BJ (cell line): ENCODE measurements at regions not wholly inside any gene's neighbourhood (a gene's known extent, or its start where the extent isn't known, plus 50 kb on each side); places are given as distances from the start of the nearest gene placed in this dataset.

Experiments used
- CTCF ChIA-PET: fragments of 350-600 bp; formaldehyde crosslinking; extraction: SDS; loops from one replicate; lab custom pipeline; 2021; ENCODE audit warnings: antibody characterized with exemption, inconsistent platforms; lab: Yijun Ruan, JAX
- POLR2A ChIA-PET: fragments of 300-600 bp; sonication (Branson Sonifier 250); formaldehyde crosslinking; extraction: SDS; loops from one replicate; lab custom pipeline; 2021; ENCODE audit warnings: antibody characterized with exemption; lab: Charles Lee
- DNase-seq: peaks from one replicate; pipeline ENCODE4 v3.0.0-alpha.2; 2011; ENCODE audit warnings: low read depth
- H3K27me3 ChIP-seq: 2 replicates; pipeline ENCODE4 v1.6.0; 2011; ENCODE audit warnings: low read length; ENCODE audit not compliant: control insufficient read depth, insufficient read depth
- H3K36me3 ChIP-seq: 2 replicates; pipeline ENCODE4 v1.5.1; 2011; ENCODE audit warnings: low read length; ENCODE audit not compliant: control insufficient read depth, insufficient read depth
- H3K4me3 ChIP-seq: 2 replicates; pipeline ENCODE4 v1.5.1; 2011; ENCODE audit warnings: low read depth, mild to moderate bottlenecking, control low read depth, low read length
- TF ChIP-seq, protein P1 (sequence below): IDR thresholded peaks from 2 replicates; pipeline ENCODE4 v1.5.1; 2011; ENCODE audit warnings: low read depth, mild to moderate bottlenecking, control low read depth, inconsistent platforms, low read length, moderate library complexity; ENCODE audit not compliant: insufficient read depth

DNA sequence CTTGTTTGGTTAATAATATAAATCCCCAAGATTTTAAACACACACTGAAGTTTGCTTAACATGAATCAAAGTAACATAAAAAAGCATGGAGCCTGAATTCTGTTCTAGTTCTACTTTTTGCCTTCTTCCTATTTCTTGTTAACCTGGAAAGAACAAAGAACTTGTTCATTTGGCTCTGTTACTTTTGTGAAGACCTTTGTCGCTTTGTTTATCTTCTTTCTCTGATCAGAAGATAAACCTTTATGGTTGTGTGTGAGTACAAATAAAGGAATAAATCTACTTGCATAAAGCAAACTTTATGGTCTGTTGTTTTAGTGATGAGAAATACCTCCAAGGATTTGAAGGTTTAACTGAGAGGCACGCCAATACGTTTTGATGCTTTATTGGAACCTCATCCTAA, 210.1 kb upstream of the SATB1 start:
- no peaks in the 10 kb centered on the region for H3K27me3 ChIP-seq
- no peaks in the 10 kb centered on the region for H3K36me3 ChIP-seq
- TF ChIP-seq, protein P1, sequence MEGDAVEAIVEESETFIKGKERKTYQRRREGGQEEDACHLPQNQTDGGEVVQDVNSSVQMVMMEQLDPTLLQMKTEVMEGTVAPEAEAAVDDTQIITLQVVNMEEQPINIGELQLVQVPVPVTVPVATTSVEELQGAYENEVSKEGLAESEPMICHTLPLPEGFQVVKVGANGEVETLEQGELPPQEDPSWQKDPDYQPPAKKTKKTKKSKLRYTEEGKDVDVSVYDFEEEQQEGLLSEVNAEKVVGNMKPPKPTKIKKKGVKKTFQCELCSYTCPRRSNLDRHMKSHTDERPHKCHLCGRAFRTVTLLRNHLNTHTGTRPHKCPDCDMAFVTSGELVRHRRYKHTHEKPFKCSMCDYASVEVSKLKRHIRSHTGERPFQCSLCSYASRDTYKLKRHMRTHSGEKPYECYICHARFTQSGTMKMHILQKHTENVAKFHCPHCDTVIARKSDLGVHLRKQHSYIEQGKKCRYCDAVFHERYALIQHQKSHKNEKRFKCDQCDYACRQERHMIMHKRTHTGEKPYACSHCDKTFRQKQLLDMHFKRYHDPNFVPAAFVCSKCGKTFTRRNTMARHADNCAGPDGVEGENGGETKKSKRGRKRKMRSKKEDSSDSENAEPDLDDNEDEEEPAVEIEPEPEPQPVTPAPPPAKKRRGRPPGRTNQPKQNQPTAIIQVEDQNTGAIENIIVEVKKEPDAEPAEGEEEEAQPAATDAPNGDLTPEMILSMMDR, result no peak
- POLR2A ChIA-PET, result no interaction called here
- CTCF ChIA-PET, result no interaction called here
- no peak overlapping the region for H3K4me3 ChIP-seq
- no peak for DNase-seq

DNA sequence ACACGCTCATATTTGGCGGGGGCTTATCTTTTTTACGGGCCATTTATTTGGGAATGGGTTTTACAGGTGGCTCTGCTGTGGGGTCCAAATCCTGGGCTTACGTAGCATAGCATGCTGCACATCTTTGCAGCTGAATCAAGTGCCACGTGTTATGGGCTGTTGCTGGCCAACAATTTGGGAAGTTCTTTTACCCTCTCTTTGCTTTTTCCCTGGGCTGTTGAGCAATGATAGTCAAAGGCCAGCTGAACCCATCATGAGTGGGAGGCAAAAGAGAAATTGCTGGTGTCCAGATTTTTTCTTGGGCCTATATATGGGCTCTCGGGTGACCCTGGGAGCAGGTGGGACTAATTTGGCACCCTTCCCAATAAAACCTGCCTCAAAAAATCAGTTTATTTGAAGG, 209.3 kb upstream of the SATB1 start:
- Histone ChIP-seq H3K4me3 (no peak overlapping the region), H3K36me3 (no peaks in the 10 kb centered on the region), H3K27me3 (no peaks in the 10 kb centered on the region)
- no peak for DNase-seq
- CTCF ChIA-PET, result no interaction called here
- TF ChIP-seq, protein P1, result no peak
- POLR2A ChIA-PET, result no interaction called here

DNA sequence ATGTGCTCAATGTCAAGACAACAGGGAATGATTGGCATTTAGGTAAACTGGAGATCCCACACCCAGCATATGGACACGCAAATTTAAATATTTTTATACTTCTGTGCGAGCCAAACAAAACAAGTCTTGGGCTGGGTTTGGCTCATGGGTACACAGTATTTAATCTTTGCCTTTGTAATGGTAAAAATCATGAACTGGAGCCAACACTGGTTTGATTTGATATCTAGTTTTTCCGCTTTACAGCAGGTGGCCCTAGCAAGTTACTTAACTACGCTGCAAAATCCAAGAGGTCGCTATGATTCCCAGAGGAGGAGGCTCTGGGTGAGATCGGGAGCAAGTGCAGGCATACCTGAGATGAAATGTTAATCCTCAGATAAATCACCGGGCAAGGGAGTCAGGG, 207.9 kb upstream of the SATB1 start:
- Histone ChIP-seq H3K4me3 (no peak overlapping the region), H3K27me3 (no peaks in the 10 kb centered on the region), H3K36me3 (no peaks in the 10 kb centered on the region)
- TF ChIP-seq, protein P1, result no peak
- ChIA-PET POLR2A (no interaction called here), CTCF (no interaction called here)
- DNase-seq, result no peak

DNA sequence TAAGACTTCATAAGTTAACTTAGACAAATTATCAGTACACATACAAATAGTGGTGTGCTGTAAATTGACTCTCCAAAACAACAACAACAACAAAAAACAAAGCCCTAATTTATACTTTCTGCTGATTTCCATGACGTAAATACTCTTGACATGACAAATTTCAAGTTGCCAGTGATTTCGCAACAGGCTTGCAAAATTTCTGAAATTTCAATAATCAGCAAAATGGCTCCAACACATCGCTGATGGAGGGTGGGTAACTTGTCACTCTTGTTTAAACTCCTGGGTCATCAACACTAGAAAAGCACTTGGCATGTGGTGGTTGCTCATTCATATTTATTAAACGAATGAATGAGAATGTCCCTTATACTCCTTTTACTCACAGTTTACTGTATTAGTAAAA, 205.2 kb upstream of the SATB1 start:
- no peak overlapping the region for H3K4me3 ChIP-seq
- POLR2A ChIA-PET, result no interaction called here
- no peak for DNase-seq
- H3K27me3 ChIP-seq, result no peaks in the 10 kb centered on the region
- CTCF ChIA-PET, result no interaction called here
- TF ChIP-seq, protein P1, result no peak
- H3K36me3 ChIP-seq, result no peaks in the 10 kb centered on the region

DNA sequence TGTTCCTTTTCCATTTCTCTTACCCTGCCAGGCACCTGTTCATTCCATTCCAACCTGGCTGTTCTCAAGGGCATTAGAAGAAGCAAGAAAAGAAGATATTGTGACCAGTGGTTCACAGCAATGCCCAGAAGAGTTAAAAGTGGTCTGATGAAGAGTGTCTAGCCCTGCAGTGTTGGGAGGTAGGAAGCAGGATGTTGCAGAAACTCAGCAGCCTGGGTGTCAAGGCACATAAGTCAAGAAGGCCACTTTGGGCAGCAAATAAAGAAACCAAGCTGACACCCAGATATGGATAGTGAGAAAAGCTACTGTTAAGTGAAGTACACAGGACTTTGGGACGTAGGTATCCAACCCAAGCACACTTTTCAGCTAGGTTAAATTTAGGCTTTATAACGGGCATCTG, 199.9 kb upstream of the SATB1 start:
- CTCF ChIA-PET, result interaction anchor here (0.6 kb wide), 1 partner anchor 15 kb away, joined by 3 read pairs; no protein-coding TSS in a partner anchor
- no peak for DNase-seq
- TF ChIP-seq, protein P1, result no peak
- H3K27me3 ChIP-seq, result no peaks in the 10 kb centered on the region
- no peaks in the 10 kb centered on the region for H3K36me3 ChIP-seq
- POLR2A ChIA-PET, result no interaction called here
- H3K4me3 ChIP-seq, result no peak overlapping the region
